H54 (cell line): ENCODE measurements at regions not wholly inside any gene's neighbourhood (a gene's known extent, or its start where the extent isn't known, plus 50 kb on each side); places are given as distances from the start of the nearest gene placed in this dataset.

Experiments
- DNase-seq: peaks from one replicate; pipeline ENCODE4 v3.0.0; 2011; ENCODE audit warnings: low spot score, mixed read lengths; ENCODE audit not compliant: insufficient read length
- FAIRE-seq: peaks from 3 replicates; lab custom pipeline; 2011; peaks lifted over from hg19 to GRCh38; lab: Jason Lieb, UNC
- POLR2A ChIP-seq: IDR thresholded peaks from 2 replicates; pipeline ENCODE4 v1.6.1; 2011; ENCODE audit warnings: low read depth, mild to moderate bottlenecking, low read length

- FAIRE-seq (no peak), DNase-seq (no peak)
- no peak for TF ChIP-seq POLR2A
Observed at GRCh38 chr6:168736039-168736438, 295.1 kb downstream of the SMOC2 start.

GRCh38 chr6:168735268-168735949 lies 294.4 kb downstream of the SMOC2 start:
- FAIRE-seq (no peak), DNase-seq (no peak)
- no peak for TF ChIP-seq POLR2A

- no peak for TF ChIP-seq POLR2A
Observed at GRCh38 chr6:168734523-168734922, 293.5 kb downstream of the SMOC2 start.

GRCh38 chr6:168732676-168733075 lies 291.7 kb downstream of the SMOC2 start:
- TF ChIP-seq POLR2A = no peak
- no peak for DNase-seq
- no peak for FAIRE-seq

More at GRCh38 chr6:168734523-168734922, 293.5 kb downstream of the SMOC2 start:
- no peak for FAIRE-seq
- no peak for DNase-seq

GRCh38 chr6:168730931-168731716 lies 290.1 kb downstream of the SMOC2 start:
- FAIRE-seq = no peak
- no peak for DNase-seq
- no peak for TF ChIP-seq POLR2A

GRCh38 chr6:168728056-168728455 lies 287.1 kb downstream of the SMOC2 start:
- no peak for DNase-seq
- FAIRE-seq = no peak
- TF ChIP-seq POLR2A = no peak

GRCh38 chr6:168726312-168726856 lies 285.4 kb downstream of the SMOC2 start:
- DNase-seq = no peak
- TF ChIP-seq POLR2A = no peak
- FAIRE-seq = no peak

GRCh38 chr6:168725802-168726201 lies 284.8 kb downstream of the SMOC2 start:
- DNase-seq (no peak), FAIRE-seq (no peak)
- TF ChIP-seq POLR2A = no peak

GRCh38 chr6:168724669-168725570 lies 283.9 kb downstream of the SMOC2 start:
- no peak for TF ChIP-seq POLR2A
- FAIRE-seq (no peak), DNase-seq (no peak)

GRCh38 chr6:168724033-168724432 lies 283.0 kb downstream of the SMOC2 start:
- FAIRE-seq = no peak
- no peak for DNase-seq
- no peak for TF ChIP-seq POLR2A

GRCh38 chr6:168722397-168722796 lies 281.4 kb downstream of the SMOC2 start:
- no peak for FAIRE-seq
- TF ChIP-seq POLR2A = no peak
- no peak for DNase-seq

GRCh38 chr6:168721571-168721970 lies 280.6 kb downstream of the SMOC2 start:
- DNase-seq (no peak), FAIRE-seq (no peak)
- no peak for TF ChIP-seq POLR2A

- no peak for TF ChIP-seq POLR2A
- DNase-seq (no peak), FAIRE-seq (no peak)
Observed at GRCh38 chr6:168719901-168720300, 278.9 kb downstream of the SMOC2 start.
